ENCODE measurements at regions not wholly inside any gene's neighbourhood (a gene's known extent, or its start where the extent isn't known, plus 50 kb on each side); places are given as distances from the start of the nearest gene placed in this dataset.
"Not testable (repeated sequence)": the region's sequence is repeated elsewhere in the genome, so short reads cannot be mapped to it uniquely, and the experiment has no call there.

- no peak for DNase-seq (ENCODE audit: low spot score)
Measured at GRCh38 chr14:48584031-48584430, 908.6 kb upstream of the MDGA2 start.

- DNase-seq (ENCODE audit: low spot score) = no peak
Measured at GRCh38 chr14:48582938-48583337, 907.5 kb upstream of the MDGA2 start.

- DNase-seq (ENCODE audit: low spot score) = no peak
Measured at GRCh38 chr14:48580692-48581091, 905.3 kb upstream of the MDGA2 start.

- no peak for DNase-seq (ENCODE audit: low spot score)
Measured at GRCh38 chr14:48575772-48576171, 900.4 kb upstream of the MDGA2 start.

GRCh38 chr14:48568688-48569087, 893.3 kb upstream of the MDGA2 start:
- DNase-seq (ENCODE audit: low spot score) = no peak

GRCh38 chr14:48568252-48568651, 892.8 kb upstream of the MDGA2 start:
- DNase-seq (ENCODE audit: low spot score) = no peak

GRCh38 chr14:48563489-48563888, 888.1 kb upstream of the MDGA2 start:
- no peak for DNase-seq (ENCODE audit: low spot score)

GRCh38 chr14:48561438-48561837, 886.0 kb upstream of the MDGA2 start:
- DNase-seq (ENCODE audit: low spot score) = not testable (repeated sequence)

GRCh38 chr14:48560421-48560820, 885.0 kb upstream of the MDGA2 start:
- no peak for DNase-seq (ENCODE audit: low spot score)

GRCh38 chr14:48553443-48553842, 878.0 kb upstream of the MDGA2 start:
- no peak for DNase-seq (ENCODE audit: low spot score)

GRCh38 chr14:48546996-48547395, 871.6 kb upstream of the MDGA2 start:
- no peak for DNase-seq (ENCODE audit: low spot score)

GRCh38 chr14:48537600-48537999, 862.2 kb upstream of the MDGA2 start:
- DNase-seq (ENCODE audit: low spot score) = no peak

GRCh38 chr14:48536318-48536717, 860.9 kb upstream of the MDGA2 start:
- DNase-seq (ENCODE audit: low spot score) = no peak

- DNase-seq (ENCODE audit: low spot score) = no peak
Measured at GRCh38 chr14:48527832-48528231, 852.4 kb upstream of the MDGA2 start.

GRCh38 chr14:48526307-48526706, 850.9 kb upstream of the MDGA2 start:
- no peak for DNase-seq (ENCODE audit: low spot score)

GRCh38 chr14:48504921-48505320, 829.5 kb upstream of the MDGA2 start:
- no peak for DNase-seq (ENCODE audit: low spot score)

GRCh38 chr14:48490756-48491155, 815.4 kb upstream of the MDGA2 start:
- DNase-seq (ENCODE audit: low spot score) = no peak

GRCh38 chr14:48473944-48474343, 798.5 kb upstream of the MDGA2 start:
- DNase-seq (ENCODE audit: low spot score) = no peak

- no peak for DNase-seq (ENCODE audit: low spot score)
Measured at GRCh38 chr14:48456051-48456450, 780.6 kb upstream of the MDGA2 start.

GRCh38 chr14:48454887-48455286, 779.5 kb upstream of the MDGA2 start:
- no peak for DNase-seq (ENCODE audit: low spot score)

GRCh38 chr14:48452437-48452995, 777.1 kb upstream of the MDGA2 start:
- DNase-seq (ENCODE audit: low spot score) = no peak

- DNase-seq (ENCODE audit: low spot score) = no peak
Measured at GRCh38 chr14:48435221-48435620, 759.8 kb upstream of the MDGA2 start.

GRCh38 chr14:48430805-48431204, 755.4 kb upstream of the MDGA2 start:
- no peak for DNase-seq (ENCODE audit: low spot score)

- no peak for DNase-seq (ENCODE audit: low spot score)
Measured at GRCh38 chr14:48429512-48429911, 754.1 kb upstream of the MDGA2 start.

All from mucosa of gallbladder (tissue), 1 donor.